SU-DHL-6 (cell line): ENCODE measurements at regions not wholly inside any gene's neighbourhood (a gene's known extent, or its start where the extent isn't known, plus 50 kb on each side); places are given as distances from the start of the nearest gene placed in this dataset.

Experiments
- EZH2phosphoT487 ChIP-seq: fragments of 200-600 bp; sonication (generic), shearing (Covaris generic); conservative IDR thresholded peaks from 2 replicates; pipeline ENCODE4 v1.6.1; 2018; ENCODE audit warnings: mild to moderate bottlenecking, antibody characterized with exemption, low read length, moderate library complexity, mixed read lengths
- TF ChIP-seq, protein P1 (sequence below): fragments of 200-600 bp; sonication (generic); IDR thresholded peaks from one replicate; pipeline ENCODE4 v1.5.1; 2017; ENCODE audit warnings: antibody characterized with exemption, mild to moderate bottlenecking, low read length, moderate library complexity; ENCODE audit not compliant: insufficient read depth, poor library complexity, severe bottlenecking

- TF ChIP-seq, protein P1, sequence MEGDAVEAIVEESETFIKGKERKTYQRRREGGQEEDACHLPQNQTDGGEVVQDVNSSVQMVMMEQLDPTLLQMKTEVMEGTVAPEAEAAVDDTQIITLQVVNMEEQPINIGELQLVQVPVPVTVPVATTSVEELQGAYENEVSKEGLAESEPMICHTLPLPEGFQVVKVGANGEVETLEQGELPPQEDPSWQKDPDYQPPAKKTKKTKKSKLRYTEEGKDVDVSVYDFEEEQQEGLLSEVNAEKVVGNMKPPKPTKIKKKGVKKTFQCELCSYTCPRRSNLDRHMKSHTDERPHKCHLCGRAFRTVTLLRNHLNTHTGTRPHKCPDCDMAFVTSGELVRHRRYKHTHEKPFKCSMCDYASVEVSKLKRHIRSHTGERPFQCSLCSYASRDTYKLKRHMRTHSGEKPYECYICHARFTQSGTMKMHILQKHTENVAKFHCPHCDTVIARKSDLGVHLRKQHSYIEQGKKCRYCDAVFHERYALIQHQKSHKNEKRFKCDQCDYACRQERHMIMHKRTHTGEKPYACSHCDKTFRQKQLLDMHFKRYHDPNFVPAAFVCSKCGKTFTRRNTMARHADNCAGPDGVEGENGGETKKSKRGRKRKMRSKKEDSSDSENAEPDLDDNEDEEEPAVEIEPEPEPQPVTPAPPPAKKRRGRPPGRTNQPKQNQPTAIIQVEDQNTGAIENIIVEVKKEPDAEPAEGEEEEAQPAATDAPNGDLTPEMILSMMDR, result no peak
- TF ChIP-seq EZH2phosphoT487, result no peak
Measured at GRCh38 chr5:136639616-136640015, 274.3 kb upstream of the TRPC7 start.
